CD4-positive, alpha-beta memory T cell (primary cell): ENCODE measurements at regions not wholly inside any gene's neighbourhood (a gene's known extent, or its start where the extent isn't known, plus 50 kb on each side); places are given as distances from the start of the nearest gene placed in this dataset.

Source experiments
- CTCF ChIA-PET: fragments of 350-600 bp; sonication (Branson Sonifier 250); formaldehyde crosslinking; loops from one replicate; lab custom pipeline; 2021; ENCODE audit warnings: inconsistent platforms; ENCODE audit not compliant: partially characterized antibody; lab: Charles Lee
- POLR2A ChIA-PET: fragments of 350-600 bp; sonication (Branson Sonifier 250); formaldehyde crosslinking; loops from one replicate; lab custom pipeline; 2021; ENCODE audit not compliant: partially characterized antibody; lab: Charles Lee
- DNase-seq, 5 donors: peaks; one replicate each; pipeline versions ENCODE4 v3.0.0 to v3.0.0-alpha.2; 2020 to 2022; ENCODE audit warnings: mixed read lengths in 1 of 5
- H3K27ac ChIP-seq: one replicate; pipeline ENCODE4 v1.7.0; 2013; ENCODE audit warnings: low read depth, low read length
- H3K27me3 ChIP-seq: 2 replicates; pipeline ENCODE4 v1.7.0; 2013; ENCODE audit warnings: mild to moderate bottlenecking, low read length, moderate library complexity; ENCODE audit not compliant: insufficient read depth
- H3K36me3 ChIP-seq: 2 replicates; pipeline ENCODE4 v1.7.0; 2013; ENCODE audit warnings: mild to moderate bottlenecking, low read length, moderate library complexity; ENCODE audit not compliant: insufficient read depth
- H3K4me1 ChIP-seq: 2 replicates; pipeline ENCODE4 v1.7.0; 2013; ENCODE audit warnings: mild to moderate bottlenecking, low read length, moderate library complexity; ENCODE audit not compliant: insufficient read depth
- H3K4me3 ChIP-seq, 2 donors: one replicate each; pipeline ENCODE4 v1.7.0; 2013; ENCODE audit warnings: low read length in 2 of 2, mild to moderate bottlenecking in 1 of 2
- H3K9me3 ChIP-seq, 2 donors: one replicate each; pipeline ENCODE4 v1.7.0; 2013; ENCODE audit warnings: low read length in 2 of 2, control low read depth in 1 of 2; ENCODE audit not compliant: control insufficient read depth in 1 of 2
- H3K27ac Mint-ChIP-seq, 7 donors: one replicate each; pipeline ENCODE4 v1.8.0; 2020 to 2021; ENCODE audit warnings: mixed read lengths in 7 of 7, mild to moderate bottlenecking in 6 of 7, inconsistent platforms in 3 of 7, moderate library complexity in 3 of 7
- H3K27me3 Mint-ChIP-seq, 2 donors: one replicate each; pipeline ENCODE4 v1.8.0; 2020 to 2021; ENCODE audit warnings: mixed read lengths in 2 of 2
- H3K36me3 Mint-ChIP-seq, 2 donors: one replicate each; pipeline ENCODE4 v1.8.0; 2020 to 2021; ENCODE audit warnings: mixed read lengths in 2 of 2, inconsistent platforms in 1 of 2, mild to moderate bottlenecking in 1 of 2
- H3K4me1 Mint-ChIP-seq, 4 donors: one replicate each; pipeline ENCODE4 v1.8.0; 2020 to 2021; ENCODE audit warnings: mixed read lengths in 4 of 4, mild to moderate bottlenecking in 1 of 4
- H3K4me3 Mint-ChIP-seq, 8 donors: one replicate each; pipeline ENCODE4 v1.8.0; 2020 to 2021; ENCODE audit warnings: mixed read lengths in 8 of 8, mild to moderate bottlenecking in 7 of 8, moderate library complexity in 6 of 8, inconsistent platforms in 3 of 8
- H3K9me3 Mint-ChIP-seq, 8 donors: one replicate each; pipeline ENCODE4 v1.8.0; 2020 to 2021; ENCODE audit warnings: mixed read lengths in 8 of 8, mild to moderate bottlenecking in 5 of 8, inconsistent platforms in 3 of 8, moderate library complexity in 1 of 8
- intact Hi-C: fragments of 100-400 bp; cut with micrococcal nuclease; formaldehyde crosslinking; loops from one replicate; pipeline ENCODE4 v1.15.1; 2023

- Histone ChIP-seq H3K4me3 (no peak overlapping the region), H3K4me1 (no peaks in the 10 kb centered on the region), H3K27ac (no peak overlapping the region), H3K9me3 (no peaks in the 10 kb centered on the region), H3K36me3 (no peaks in the 10 kb centered on the region), H3K27me3 (no peaks in the 10 kb centered on the region)
- CTCF ChIA-PET, result interaction anchor here (1.6 kb wide), 1 partner anchor 311 kb away, joined by 3 read pairs; no protein-coding TSS in a partner anchor
- Mint-ChIP-seq H3K4me3 (no peak overlapping the region), H3K4me1 (peaks cover 0 to 16% (median 4%) of the 10 kb centered on the region in 4 donors), H3K9me3 (no peaks in the 10 kb centered on the region), H3K27me3 (peaks cover 0 to 3% of the 10 kb centered on the region in 2 donors), H3K27ac (no peak overlapping the region), H3K36me3 (no peaks in the 10 kb centered on the region)
- intact Hi-C loops, result no loop called here
- POLR2A ChIA-PET, result no interaction called here
- DNase-seq, result no peak
These were observed 325.3 kb downstream of the RPS24 start for GRCh38 chr10:78358982-78359381.

DNA sequence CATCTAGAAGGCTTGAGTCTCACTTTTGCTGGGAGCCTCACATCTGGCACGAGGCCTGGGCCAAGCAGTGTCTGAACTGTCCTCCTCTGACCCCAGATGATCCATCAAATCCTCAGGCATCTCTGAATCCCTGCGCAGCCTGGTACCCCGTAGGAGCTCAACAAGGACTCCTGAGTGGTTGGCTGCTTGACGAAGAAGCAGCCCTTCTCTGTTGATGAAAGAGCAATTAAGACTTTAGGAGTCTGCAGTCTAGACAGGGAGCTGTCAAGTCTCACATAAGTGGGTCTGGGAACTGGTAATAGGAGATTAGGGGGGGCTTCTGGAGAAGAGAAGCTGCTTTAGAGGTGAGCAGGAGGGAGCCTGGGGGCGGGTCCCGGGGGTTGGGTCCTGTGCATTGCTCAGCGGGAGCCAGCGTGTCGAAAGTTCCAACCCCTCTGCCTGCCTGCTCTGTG, 326.0 kb downstream of the RPS24 start:
- Histone ChIP-seq H3K4me1 (no peaks in the 10 kb centered on the region), H3K36me3 (no peaks in the 10 kb centered on the region), H3K4me3 (no peak overlapping the region), H3K27me3 (no peaks in the 10 kb centered on the region), H3K27ac (no peak overlapping the region), H3K9me3 (no peaks in the 10 kb centered on the region)
- no peaks in the 10 kb centered on the region for H3K36me3 Mint-ChIP-seq
- H3K4me1 Mint-ChIP-seq, result peaks cover 0 to 16% (median 4%) of the 10 kb centered on the region in 4 donors
- CTCF ChIA-PET, result interaction anchor here (1.2 kb wide), 1 partner anchor 100 kb away, joined by 3 read pairs; no protein-coding TSS in a partner anchor
- peaks cover 0 to 3% of the 10 kb centered on the region in 2 donors for H3K27me3 Mint-ChIP-seq
- no peak overlapping the region for H3K4me3 Mint-ChIP-seq
- POLR2A ChIA-PET, result no interaction called here
- no peaks in the 10 kb centered on the region for H3K9me3 Mint-ChIP-seq
- intact Hi-C loops, result no loop called here
- no peak overlapping the region for H3K27ac Mint-ChIP-seq
- DNase-seq, result no peak

DNA sequence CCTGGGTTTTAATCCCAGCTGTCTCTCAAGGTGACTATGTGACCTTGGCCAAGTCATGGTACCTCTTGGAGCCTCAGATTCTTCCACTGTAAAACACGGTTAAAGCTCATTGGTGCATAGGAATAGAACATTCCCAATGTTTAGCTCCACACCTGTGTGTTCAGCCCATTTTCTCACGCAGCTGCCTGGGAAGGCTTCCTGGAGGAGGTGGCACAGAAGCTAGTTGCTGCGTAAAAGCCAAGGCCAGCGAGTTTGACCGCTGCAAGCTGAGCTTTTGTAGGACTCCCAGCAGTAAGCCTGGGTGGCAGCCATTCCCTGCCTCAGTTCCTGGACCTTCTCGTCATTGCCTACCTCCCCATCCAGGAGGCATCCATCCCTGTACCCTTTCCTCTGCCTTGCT, 326.6 kb downstream of the RPS24 start:
- Mint-ChIP-seq H3K27me3 (peaks cover 0 to 3% of the 10 kb centered on the region in 2 donors), H3K36me3 (no peaks in the 10 kb centered on the region), H3K4me3 (no peak overlapping the region), H3K9me3 (no peaks in the 10 kb centered on the region), H3K27ac (no peak overlapping the region), H3K4me1 (peaks cover 0 to 16% (median 4%) of the 10 kb centered on the region in 4 donors)
- CTCF ChIA-PET, result interaction anchor here (1.2 kb wide), 1 partner anchor 100 kb away, joined by 3 read pairs; no protein-coding TSS in a partner anchor
- no peaks in the 10 kb centered on the region for H3K27me3 ChIP-seq
- POLR2A ChIA-PET, result no interaction called here
- no peak overlapping the region for H3K4me3 ChIP-seq
- H3K36me3 ChIP-seq, result no peaks in the 10 kb centered on the region
- H3K9me3 ChIP-seq, result no peaks in the 10 kb centered on the region
- intact Hi-C loops, result no loop called here
- no peak overlapping the region for H3K27ac ChIP-seq
- DNase-seq, result no peak
- H3K4me1 ChIP-seq, result no peaks in the 10 kb centered on the region

GRCh38 chr10:78361031-78361430, 327.4 kb downstream of the RPS24 start:
- CTCF ChIA-PET, result no interaction called here
- no peak overlapping the region for H3K4me3 ChIP-seq
- intact Hi-C loops, result no loop called here
- H3K4me1 Mint-ChIP-seq, result peaks cover 0 to 16% (median 4%) of the 10 kb centered on the region in 4 donors
- H3K9me3 ChIP-seq, result no peaks in the 10 kb centered on the region
- no peak overlapping the region for H3K4me3 Mint-ChIP-seq
- no peaks in the 10 kb centered on the region for H3K36me3 Mint-ChIP-seq
- peaks cover 0 to under 1% (median 0%) of the 10 kb centered on the region in 8 donors for H3K9me3 Mint-ChIP-seq
- H3K36me3 ChIP-seq, result no peaks in the 10 kb centered on the region
- no peak for DNase-seq
- POLR2A ChIA-PET, result no interaction called here
- no peak overlapping the region for H3K27ac ChIP-seq
- H3K4me1 ChIP-seq, result no peaks in the 10 kb centered on the region
- no peak overlapping the region for H3K27ac Mint-ChIP-seq
- H3K27me3 Mint-ChIP-seq, result peaks cover 0 to 6% of the 10 kb centered on the region in 2 donors
- no peaks in the 10 kb centered on the region for H3K27me3 ChIP-seq

DNA sequence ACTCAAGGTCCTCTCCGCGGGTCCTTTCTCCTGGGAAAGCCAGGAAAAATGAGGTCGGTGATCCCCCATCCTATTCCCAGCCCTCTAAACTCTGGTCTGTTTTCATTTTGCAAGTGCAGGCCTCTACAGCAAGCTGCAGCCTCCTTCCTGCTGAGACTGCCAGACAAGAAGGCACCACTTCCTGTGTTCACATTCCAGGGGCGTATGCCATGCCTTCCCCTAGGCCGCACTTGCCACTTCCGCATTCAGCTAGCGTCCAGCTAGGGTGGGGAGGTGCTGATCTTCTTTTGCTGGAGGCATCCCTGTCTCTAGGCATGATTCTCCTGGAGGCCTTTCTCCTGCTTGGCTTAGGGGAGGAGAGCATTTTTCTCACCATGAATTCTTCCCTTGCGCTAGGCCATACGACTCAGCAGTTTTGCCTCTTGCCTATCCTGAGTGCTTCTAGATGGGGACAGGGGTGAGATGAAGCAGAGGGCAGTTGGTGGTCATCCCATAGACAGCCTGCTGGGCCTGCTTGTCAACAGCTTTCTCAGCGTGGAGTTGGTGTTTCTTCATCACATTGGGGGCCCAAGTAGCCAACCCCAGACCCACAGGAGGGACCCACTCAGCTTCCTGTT, 328.9 kb downstream of the RPS24 start:
- Histone ChIP-seq H3K4me3 (no peak overlapping the region), H3K36me3 (no peaks in the 10 kb centered on the region), H3K27me3 (no peaks in the 10 kb centered on the region), H3K9me3 (no peaks in the 10 kb centered on the region), H3K4me1 (no peaks in the 10 kb centered on the region), H3K27ac (no peak overlapping the region)
- peak overlapping the region in 1 of 8 donors; percentile 25 for H3K4me3 Mint-ChIP-seq
- peaks cover 0 to 2% (median 0%) of the 10 kb centered on the region in 8 donors for H3K9me3 Mint-ChIP-seq
- peaks cover 0 to 7% of the 10 kb centered on the region in 2 donors for H3K27me3 Mint-ChIP-seq
- DNase-seq, result peak in 1 of 5 donors; percentile 1
- intact Hi-C loops, result no loop called here
- H3K4me1 Mint-ChIP-seq, result peaks cover 0 to 16% (median 4%) of the 10 kb centered on the region in 4 donors
- POLR2A ChIA-PET, result no interaction called here
- H3K36me3 Mint-ChIP-seq, result no peaks in the 10 kb centered on the region
- CTCF ChIA-PET, result no interaction called here
- H3K27ac Mint-ChIP-seq, result no peak overlapping the region

DNA sequence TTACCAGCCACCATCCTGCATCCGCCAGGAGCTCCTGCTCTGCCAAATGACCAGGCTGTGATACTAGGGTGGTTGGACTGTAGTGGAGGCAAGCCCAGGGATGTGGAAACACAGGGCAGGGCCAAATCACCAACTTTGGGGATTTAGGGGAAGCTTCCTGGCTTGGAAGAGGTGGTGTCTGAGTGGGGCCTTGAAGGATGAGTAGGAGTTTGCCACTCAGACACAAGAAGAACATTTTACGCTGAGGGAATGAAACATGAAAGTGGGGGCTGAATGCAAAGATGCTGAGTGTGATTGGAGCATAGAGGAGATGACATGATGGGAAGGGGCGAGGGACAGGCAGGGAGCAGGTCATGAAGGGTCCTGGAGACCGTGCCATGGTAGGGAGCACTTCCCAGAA, 329.5 kb downstream of the RPS24 start:
- Mint-ChIP-seq H3K9me3 (peaks cover 0 to 2% (median 0%) of the 10 kb centered on the region in 8 donors), H3K36me3 (no peaks in the 10 kb centered on the region), H3K4me3 (no peak overlapping the region), H3K4me1 (peaks cover 0 to 16% (median 4%) of the 10 kb centered on the region in 4 donors), H3K27ac (no peak overlapping the region), H3K27me3 (peaks cover 0 to 8% of the 10 kb centered on the region in 2 donors)
- ChIA-PET CTCF (no interaction called here), POLR2A (no interaction called here)
- Histone ChIP-seq H3K36me3 (no peaks in the 10 kb centered on the region), H3K27ac (no peak overlapping the region), H3K27me3 (no peaks in the 10 kb centered on the region), H3K9me3 (no peaks in the 10 kb centered on the region), H3K4me3 (no peak overlapping the region), H3K4me1 (no peaks in the 10 kb centered on the region)
- no peak for DNase-seq
- intact Hi-C loops, result no loop called here

- POLR2A ChIA-PET, result no interaction called here
- Histone ChIP-seq H3K4me1 (no peaks in the 10 kb centered on the region), H3K27me3 (no peaks in the 10 kb centered on the region), H3K36me3 (no peaks in the 10 kb centered on the region), H3K9me3 (no peaks in the 10 kb centered on the region), H3K4me3 (no peak overlapping the region), H3K27ac (no peak overlapping the region)
- no peaks in the 10 kb centered on the region for H3K36me3 Mint-ChIP-seq
- peaks cover 0 to 6% of the 10 kb centered on the region in 2 donors for H3K27me3 Mint-ChIP-seq
- no peak for DNase-seq
- no peak overlapping the region for H3K27ac Mint-ChIP-seq
- CTCF ChIA-PET, result no interaction called here
- no peak overlapping the region for H3K4me3 Mint-ChIP-seq
- peaks cover 0 to 2% (median 0%) of the 10 kb centered on the region in 8 donors for H3K9me3 Mint-ChIP-seq
- intact Hi-C loops, result no loop called here
- peaks cover 0 to 16% (median 4%) of the 10 kb centered on the region in 4 donors for H3K4me1 Mint-ChIP-seq
These were observed 332.0 kb downstream of the RPS24 start for GRCh38 chr10:78365694-78366093.
